ENCODE measurements at regions not wholly inside any gene's neighbourhood (a gene's known extent, or its start where the extent isn't known, plus 50 kb on each side); places are given as distances from the start of the nearest gene placed in this dataset.

DNA sequence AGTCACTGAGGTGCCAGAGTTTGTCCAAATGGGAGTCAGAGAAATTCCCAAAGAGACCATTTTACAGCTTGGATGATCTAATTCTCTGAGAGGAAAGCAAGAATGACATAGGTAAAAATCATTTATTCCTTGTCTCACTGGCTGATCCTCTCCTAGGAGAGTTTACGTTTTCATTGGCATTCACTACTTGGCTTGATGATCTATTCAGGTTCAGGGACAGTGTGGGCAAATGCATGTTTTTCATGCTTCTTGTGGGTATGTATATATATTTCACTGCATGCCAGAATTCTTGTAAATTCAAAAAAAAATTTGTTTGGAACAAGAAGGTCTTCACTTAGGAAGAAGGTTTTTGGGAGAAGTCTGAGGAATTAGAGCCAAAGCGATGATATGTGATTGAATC, 403.4 kb upstream of the JAG1 start:
- H3K4me2 ChIP-seq (ENCODE audit: low read depth, low read length), result no peak overlapping the region
- BruUV-seq (replicated peaks), result no TSS peak
- TF ChIP-seq CEBPG (CRISPR knock-in tag; IDR thresholded peaks at IDR 0.05) (no peak), CBFB (CRISPR knock-in tag; IDR thresholded peaks at IDR 0.05) (no peak), CENPX (CRISPR knock-in tag; IDR thresholded peaks at IDR 0.05) (no peak), ZNF225 (CRISPR knock-in tag; IDR thresholded peaks at IDR 0.05) (no peak), GATAD2A (CRISPR knock-in tag; IDR thresholded peaks at IDR 0.05) (no peak), TCF7L2 (IDR thresholded peaks at IDR 0.05; ENCODE audit: low read depth, low read length) (no peak), BATF2 (CRISPR knock-in tag; IDR thresholded peaks at IDR 0.05) (no peak), NCOR1 (IDR thresholded peaks at IDR 0.05; ENCODE audit: borderline replicate concordance, low read length) (no peak), YEATS4 (CRISPR knock-in tag; IDR thresholded peaks at IDR 0.05; ENCODE audit: borderline replicate concordance) (no peak), ZSCAN22 (CRISPR knock-in tag; IDR thresholded peaks at IDR 0.05) (no peak), SRSF4 (IDR thresholded peaks at IDR 0.05; ENCODE audit: low read depth, low read length, poor library complexity, severe bottlenecking) (no peak), ZMYM3 (CRISPR knock-in tag; IDR thresholded peaks at IDR 0.05) (no peak), MLLT10 (CRISPR knock-in tag; IDR thresholded peaks at IDR 0.05) (no peak), ZNF136 (CRISPR knock-in tag; IDR thresholded peaks at IDR 0.05; ENCODE audit: low read depth) (no peak), NFE2L1 (CRISPR knock-in tag; IDR thresholded peaks at IDR 0.05; ENCODE audit: borderline replicate concordance) (no peak), ZNF230 (CRISPR knock-in tag; IDR thresholded peaks at IDR 0.05) (no peak), KDM5A (IDR thresholded peaks at IDR 0.05; ENCODE audit: borderline replicate concordance, low read length) (no peak)
- TF ChIP-seq, protein P1, sequence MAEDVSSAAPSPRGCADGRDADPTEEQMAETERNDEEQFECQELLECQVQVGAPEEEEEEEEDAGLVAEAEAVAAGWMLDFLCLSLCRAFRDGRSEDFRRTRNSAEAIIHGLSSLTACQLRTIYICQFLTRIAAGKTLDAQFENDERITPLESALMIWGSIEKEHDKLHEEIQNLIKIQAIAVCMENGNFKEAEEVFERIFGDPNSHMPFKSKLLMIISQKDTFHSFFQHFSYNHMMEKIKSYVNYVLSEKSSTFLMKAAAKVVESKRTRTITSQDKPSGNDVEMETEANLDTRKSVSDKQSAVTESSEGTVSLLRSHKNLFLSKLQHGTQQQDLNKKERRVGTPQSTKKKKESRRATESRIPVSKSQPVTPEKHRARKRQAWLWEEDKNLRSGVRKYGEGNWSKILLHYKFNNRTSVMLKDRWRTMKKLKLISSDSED (CRISPR knock-in tag; IDR thresholded peaks at IDR 0.05), result no peak
- TF ChIP-seq, protein P2, sequence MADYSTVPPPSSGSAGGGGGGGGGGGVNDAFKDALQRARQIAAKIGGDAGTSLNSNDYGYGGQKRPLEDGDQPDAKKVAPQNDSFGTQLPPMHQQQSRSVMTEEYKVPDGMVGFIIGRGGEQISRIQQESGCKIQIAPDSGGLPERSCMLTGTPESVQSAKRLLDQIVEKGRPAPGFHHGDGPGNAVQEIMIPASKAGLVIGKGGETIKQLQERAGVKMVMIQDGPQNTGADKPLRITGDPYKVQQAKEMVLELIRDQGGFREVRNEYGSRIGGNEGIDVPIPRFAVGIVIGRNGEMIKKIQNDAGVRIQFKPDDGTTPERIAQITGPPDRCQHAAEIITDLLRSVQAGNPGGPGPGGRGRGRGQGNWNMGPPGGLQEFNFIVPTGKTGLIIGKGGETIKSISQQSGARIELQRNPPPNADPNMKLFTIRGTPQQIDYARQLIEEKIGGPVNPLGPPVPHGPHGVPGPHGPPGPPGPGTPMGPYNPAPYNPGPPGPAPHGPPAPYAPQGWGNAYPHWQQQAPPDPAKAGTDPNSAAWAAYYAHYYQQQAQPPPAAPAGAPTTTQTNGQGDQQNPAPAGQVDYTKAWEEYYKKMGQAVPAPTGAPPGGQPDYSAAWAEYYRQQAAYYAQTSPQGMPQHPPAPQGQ (CRISPR knock-in tag; IDR thresholded peaks at IDR 0.05; ENCODE audit: borderline replicate concordance), result no peak
- ATAC-seq (no peak), DNase-seq (ENCODE audit: low spot score) (no peak), FAIRE-seq (no peak)
- H3K27ac ChIP-seq (ENCODE audit: extremely low read length, insufficient read depth, low read length), result no peak overlapping the region
- H3K9ac ChIP-seq (ENCODE audit: insufficient read depth, low read depth, low read length), result no peak overlapping the region
- 4% methylated on average over 2 of the region's 2 CpGs for WGBS (ENCODE audit: low lambda C conversion rate)
- in situ Hi-C loops (cut with HindIII; ENCODE audit: extremely low pct_ligation_motif_present, low pct_unique_long_range_greater_than_20kb), result no loop called here
- H3K4me1 ChIP-seq (ENCODE audit: insufficient read depth, low read length), result no peaks in the 10 kb centered on the region
- no peak overlapping the region for H2AFZ ChIP-seq (ENCODE audit: low read length)
- no peak overlapping the region for H3K4me3 ChIP-seq (replicated peaks in 1 of 3; ENCODE audit: insufficient read depth in 1 of 3, low read depth in 2 of 3, low read length in 3 of 3)
- CTCF ChIA-PET (ENCODE audit: low intra/inter-chr PET ratio, low total read pairs), result no interaction called here
- no peaks in the 10 kb centered on the region for H4K20me1 ChIP-seq (ENCODE audit: insufficient read depth, low read length)
- no peaks in the 10 kb centered on the region for H3K9me3 ChIP-seq (ENCODE audit: low read length)
- intact Hi-C loops (cut with micrococcal nuclease; ENCODE audit: unreplicated experiment), result no loop called here
- H3K79me2 ChIP-seq (ENCODE audit: insufficient read depth, low read length), result no peaks in the 10 kb centered on the region
- POLR2A ChIA-PET, result no interaction called here
- H3K36me3 ChIP-seq (replicated peaks in 1 of 2; ENCODE audit: control insufficient read depth in 1 of 2, insufficient read depth in 2 of 2, low read length in 2 of 2), result no peaks in the 10 kb centered on the region
- H3K27me3 ChIP-seq (ENCODE audit: control insufficient read depth in 1 of 2, insufficient read depth in 2 of 2, low read length in 2 of 2), result no peaks in the 10 kb centered on the region
